Erythroblast (primary cell): ENCODE measurements at regions not wholly inside any gene's neighbourhood (a gene's known extent, or its start where the extent isn't known, plus 50 kb on each side); places are given as distances from the start of the nearest gene placed in this dataset.

Experiments
- DNase-seq, 2 experiments: peaks; one replicate each; lab custom pipeline; 2025; lab: John Stamatoyannopoulos, UW
- GATA1 ChIP-seq: IDR thresholded peaks from 2 replicates; pipeline ENCODE4 v1.6.1; 2011; ENCODE audit warnings: low read depth, mild to moderate bottlenecking, control low read depth, low read length, moderate library complexity
- POLR2A ChIP-seq: IDR thresholded peaks from 2 replicates; pipeline ENCODE4 v1.6.1; 2011; ENCODE audit warnings: mild to moderate bottlenecking, low read length

- DNase-seq = no peak
- no peak for TF ChIP-seq POLR2A
- TF ChIP-seq GATA1 = no peak
These were observed 155.9 kb downstream of the SHOX start for GRCh38 chrX:786441-786881.

- no peak for DNase-seq
- TF ChIP-seq POLR2A = no peak
- no peak for TF ChIP-seq GATA1
These were observed 154.2 kb downstream of the SHOX start for GRCh38 chrX:784829-785228.

GRCh38 chrX:781224-782204, 150.9 kb downstream of the SHOX start:
- DNase-seq = no peak
- TF ChIP-seq POLR2A = no peak
- no peak for TF ChIP-seq GATA1

- TF ChIP-seq POLR2A = no peak
- TF ChIP-seq GATA1 = no peak
- DNase-seq = no peak
These were observed 146.1 kb downstream of the SHOX start for GRCh38 chrX:776529-777230.

- TF ChIP-seq POLR2A (no peak), GATA1 (no peak)
- DNase-seq = no peak
These were observed 145.5 kb downstream of the SHOX start for GRCh38 chrX:776061-776460.

GRCh38 chrX:774536-774935, 143.9 kb downstream of the SHOX start:
- TF ChIP-seq POLR2A (no peak), GATA1 (no peak)
- DNase-seq = no peak

GRCh38 chrX:773292-774025, 142.9 kb downstream of the SHOX start:
- TF ChIP-seq POLR2A (no peak), GATA1 (no peak)
- no peak for DNase-seq

- DNase-seq = peak; percentile 38 to 57
- TF ChIP-seq POLR2A = no peak
These were observed 140.9 kb downstream of the SHOX start for GRCh38 chrX:771536-771935.

- TF ChIP-seq POLR2A (no peak), GATA1 (no peak)
- DNase-seq = no peak
These were observed 139.2 kb downstream of the SHOX start for GRCh38 chrX:769796-770195.

GRCh38 chrX:768596-768995, 138.0 kb downstream of the SHOX start:
- DNase-seq = no peak

GRCh38 chrX:758917-759316, 128.3 kb downstream of the SHOX start:
- TF ChIP-seq GATA1 (no peak), POLR2A (no peak)
- DNase-seq = no peak

More at GRCh38 chrX:768596-768995, 138.0 kb downstream of the SHOX start:
- no peak for TF ChIP-seq GATA1
- no peak for TF ChIP-seq POLR2A

GRCh38 chrX:750812-751211, 120.2 kb downstream of the SHOX start:
- DNase-seq = no peak
- TF ChIP-seq POLR2A = no peak
- TF ChIP-seq GATA1 = no peak

- TF ChIP-seq GATA1 = no peak
- no peak for TF ChIP-seq POLR2A
- DNase-seq = no peak
These were observed 119.7 kb downstream of the SHOX start for GRCh38 chrX:750263-750662.
